ENCODE measurements at regions not wholly inside any gene's neighbourhood (a gene's known extent, or its start where the extent isn't known, plus 50 kb on each side); places are given as distances from the start of the nearest gene placed in this dataset.

DNA sequence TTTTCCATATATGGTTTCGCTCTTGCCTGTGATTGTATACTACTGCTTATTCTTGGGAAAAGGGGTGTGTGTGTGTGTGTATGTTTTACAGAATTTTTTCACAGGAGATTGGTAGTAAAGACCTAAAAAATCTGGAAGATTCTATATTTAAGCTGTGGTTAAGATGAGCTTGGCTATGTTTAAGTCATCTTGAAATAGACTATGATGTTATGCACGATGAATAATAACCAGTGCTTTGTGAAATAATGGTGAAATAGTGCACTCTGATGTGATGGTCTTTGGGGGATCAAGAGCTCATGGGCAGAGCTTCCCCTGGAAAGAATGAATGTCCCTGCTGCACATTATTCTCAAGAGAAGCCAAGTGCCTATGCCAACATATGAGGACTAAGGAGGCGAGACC lies 301.0 kb downstream of the ACTL7B start:
- no peaks in the 10 kb centered on the region for H4K20me1 ChIP-seq (ENCODE audit: insufficient read depth, low read length)
- H3K27ac ChIP-seq (ENCODE audit: low read depth, low read length, poor library complexity, severe bottlenecking) = no peak overlapping the region
- H3K4me3 ChIP-seq (ENCODE audit: low read depth, low read length, poor library complexity, severe bottlenecking) = no peak overlapping the region
- H3K36me3 ChIP-seq (ENCODE audit: insufficient read depth, low read length) = no peaks in the 10 kb centered on the region
- H2AFZ ChIP-seq (ENCODE audit: low read length) = no peak overlapping the region
- no peaks in the 10 kb centered on the region for H3K9me3 ChIP-seq (ENCODE audit: low read length)
- no peak overlapping the region for H3K9ac ChIP-seq (ENCODE audit: low read length)
- H3K79me2 ChIP-seq (ENCODE audit: insufficient read depth, low read length) = no peaks in the 10 kb centered on the region
- no peaks in the 10 kb centered on the region for H3F3A ChIP-seq (ENCODE audit: insufficient read depth, low read length)
- H3K4me2 ChIP-seq (ENCODE audit: low read length) = no peak overlapping the region
- H3K9me2 ChIP-seq (ENCODE audit: low read depth, low read length) = no peaks in the 10 kb centered on the region
- no peaks in the 10 kb centered on the region; the same call in 1 of the 2 replicates for H3K27me3 ChIP-seq (ENCODE audit: insufficient read depth, low read length)
- no peak for TF ChIP-seq EZH2 (IDR thresholded peaks at IDR 0.05; ENCODE audit: borderline replicate concordance, low read length)
- TF ChIP-seq, protein P1, sequence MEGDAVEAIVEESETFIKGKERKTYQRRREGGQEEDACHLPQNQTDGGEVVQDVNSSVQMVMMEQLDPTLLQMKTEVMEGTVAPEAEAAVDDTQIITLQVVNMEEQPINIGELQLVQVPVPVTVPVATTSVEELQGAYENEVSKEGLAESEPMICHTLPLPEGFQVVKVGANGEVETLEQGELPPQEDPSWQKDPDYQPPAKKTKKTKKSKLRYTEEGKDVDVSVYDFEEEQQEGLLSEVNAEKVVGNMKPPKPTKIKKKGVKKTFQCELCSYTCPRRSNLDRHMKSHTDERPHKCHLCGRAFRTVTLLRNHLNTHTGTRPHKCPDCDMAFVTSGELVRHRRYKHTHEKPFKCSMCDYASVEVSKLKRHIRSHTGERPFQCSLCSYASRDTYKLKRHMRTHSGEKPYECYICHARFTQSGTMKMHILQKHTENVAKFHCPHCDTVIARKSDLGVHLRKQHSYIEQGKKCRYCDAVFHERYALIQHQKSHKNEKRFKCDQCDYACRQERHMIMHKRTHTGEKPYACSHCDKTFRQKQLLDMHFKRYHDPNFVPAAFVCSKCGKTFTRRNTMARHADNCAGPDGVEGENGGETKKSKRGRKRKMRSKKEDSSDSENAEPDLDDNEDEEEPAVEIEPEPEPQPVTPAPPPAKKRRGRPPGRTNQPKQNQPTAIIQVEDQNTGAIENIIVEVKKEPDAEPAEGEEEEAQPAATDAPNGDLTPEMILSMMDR (IDR thresholded peaks at IDR 0.05; ENCODE audit: low read length) = no peak
- no peaks in the 10 kb centered on the region for H3K4me1 ChIP-seq (ENCODE audit: insufficient read depth, low read length, severe bottlenecking)

DNA sequence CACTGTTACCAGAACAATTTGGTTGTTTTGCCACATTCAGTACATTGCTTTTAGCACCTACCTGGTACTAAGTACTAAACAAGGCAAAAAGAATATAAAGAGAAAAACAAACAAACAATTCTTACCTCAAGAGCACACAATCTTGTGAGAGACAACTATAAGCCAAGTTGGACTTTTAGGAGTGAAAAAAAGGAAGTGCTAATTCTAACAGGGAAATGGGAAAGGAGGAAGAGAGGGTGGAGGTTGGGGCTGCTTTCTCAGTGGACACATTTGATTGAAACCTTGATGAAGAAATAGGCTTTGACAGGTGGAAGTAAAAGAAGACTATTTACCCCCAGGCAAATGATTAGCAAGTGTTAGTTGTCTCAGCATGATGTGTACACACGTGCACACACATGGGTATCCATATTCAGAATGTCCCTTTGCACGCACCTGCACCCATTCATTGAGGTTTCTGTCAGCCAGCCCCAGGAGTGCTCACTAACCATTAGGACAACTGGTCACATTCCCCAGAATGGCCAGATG lies 302.6 kb downstream of the ACTL7B start:
- no peaks in the 10 kb centered on the region for H3K9me3 ChIP-seq (ENCODE audit: low read length)
- no peaks in the 10 kb centered on the region for H3K9me2 ChIP-seq (ENCODE audit: low read depth, low read length)
- no peaks in the 10 kb centered on the region for H4K20me1 ChIP-seq (ENCODE audit: insufficient read depth, low read length)
- H3K27me3 ChIP-seq (ENCODE audit: insufficient read depth, low read length) = no peaks in the 10 kb centered on the region; the same call in 1 of the 2 replicates
- no peak overlapping the region for H3K9ac ChIP-seq (ENCODE audit: low read length)
- H2AFZ ChIP-seq (ENCODE audit: low read length) = no peak overlapping the region
- H3K4me2 ChIP-seq (ENCODE audit: low read length) = no peak overlapping the region
- H3K79me2 ChIP-seq (ENCODE audit: insufficient read depth, low read length) = no peaks in the 10 kb centered on the region
- H3K36me3 ChIP-seq (ENCODE audit: insufficient read depth, low read length) = no peaks in the 10 kb centered on the region
- no peaks in the 10 kb centered on the region for H3K4me1 ChIP-seq (ENCODE audit: insufficient read depth, low read length, severe bottlenecking)
- TF ChIP-seq, protein P1 (IDR thresholded peaks at IDR 0.05; ENCODE audit: low read length) = no peak
- no peak for TF ChIP-seq EZH2 (IDR thresholded peaks at IDR 0.05; ENCODE audit: borderline replicate concordance, low read length)
- no peaks in the 10 kb centered on the region for H3F3A ChIP-seq (ENCODE audit: insufficient read depth, low read length)
- H3K27ac ChIP-seq (ENCODE audit: low read depth, low read length, poor library complexity, severe bottlenecking) = no peak overlapping the region
- H3K4me3 ChIP-seq (ENCODE audit: low read depth, low read length, poor library complexity, severe bottlenecking) = no peak overlapping the region

DNA sequence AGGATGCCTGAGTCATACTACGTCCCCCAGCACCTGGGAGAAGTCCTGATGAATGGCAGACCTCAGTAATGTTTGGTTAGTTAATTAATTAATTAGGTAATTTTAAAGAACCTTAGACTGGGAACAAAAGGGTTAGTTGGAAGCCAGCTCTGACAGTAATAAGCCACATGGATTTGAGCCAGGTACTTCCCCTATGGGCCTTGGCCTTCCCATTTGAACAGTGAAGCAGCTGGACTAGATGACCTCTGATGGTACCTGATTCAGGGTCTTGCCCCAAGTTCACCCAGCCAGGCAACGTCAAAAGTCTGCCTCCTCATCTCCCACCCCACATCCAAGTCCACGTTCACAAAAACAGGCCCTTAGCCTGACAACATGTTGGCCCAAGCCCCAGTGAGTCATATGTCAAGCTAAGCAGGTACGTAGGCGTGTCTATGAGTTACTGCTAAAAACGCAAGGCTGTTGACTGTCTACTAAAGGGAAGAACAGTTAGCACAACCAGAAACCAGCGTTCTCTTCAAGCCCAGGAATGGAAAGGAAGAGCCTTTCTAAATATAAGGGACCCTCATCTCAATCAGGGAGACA lies 303.2 kb downstream of the ACTL7B start:
- H3K79me2 ChIP-seq (ENCODE audit: insufficient read depth, low read length) = no peaks in the 10 kb centered on the region
- no peaks in the 10 kb centered on the region for H3F3A ChIP-seq (ENCODE audit: insufficient read depth, low read length)
- H2AFZ ChIP-seq (ENCODE audit: low read length) = no peak overlapping the region
- H3K9ac ChIP-seq (ENCODE audit: low read length) = no peak overlapping the region
- H3K27ac ChIP-seq (ENCODE audit: low read depth, low read length, poor library complexity, severe bottlenecking) = no peak overlapping the region
- no peaks in the 10 kb centered on the region for H3K9me3 ChIP-seq (ENCODE audit: low read length)
- no peaks in the 10 kb centered on the region for H3K36me3 ChIP-seq (ENCODE audit: insufficient read depth, low read length)
- H3K4me3 ChIP-seq (ENCODE audit: low read depth, low read length, poor library complexity, severe bottlenecking) = no peak overlapping the region
- H4K20me1 ChIP-seq (ENCODE audit: insufficient read depth, low read length) = no peaks in the 10 kb centered on the region
- no peak overlapping the region for H3K4me2 ChIP-seq (ENCODE audit: low read length)
- H3K4me1 ChIP-seq (ENCODE audit: insufficient read depth, low read length, severe bottlenecking) = no peaks in the 10 kb centered on the region
- no peaks in the 10 kb centered on the region for H3K9me2 ChIP-seq (ENCODE audit: low read depth, low read length)
- no peaks in the 10 kb centered on the region; the same call in 1 of the 2 replicates for H3K27me3 ChIP-seq (ENCODE audit: insufficient read depth, low read length)
- TF ChIP-seq, protein P1 (IDR thresholded peaks at IDR 0.05; ENCODE audit: low read length) = no peak
- no peak for TF ChIP-seq EZH2 (IDR thresholded peaks at IDR 0.05; ENCODE audit: borderline replicate concordance, low read length)

All from OCI-LY1 (cell line).